GM12865 (cell line): ENCODE measurements at regions not wholly inside any gene's neighbourhood (a gene's known extent, or its start where the extent isn't known, plus 50 kb on each side); places are given as distances from the start of the nearest gene placed in this dataset.
"Not testable (repeated sequence)": the region's sequence is repeated elsewhere in the genome, so short reads cannot be mapped to it uniquely, and the experiment has no call there.

ENCODE experiments used
- DNase-seq: peaks from one replicate; pipeline ENCODE4 v3.0.0; 2010; ENCODE audit warnings: low read depth
- H3K4me3 ChIP-seq: 2 replicates; pipeline ENCODE4 v1.5.1; 2011; ENCODE audit warnings: mild to moderate bottlenecking, low read depth, low read length, control low read depth
- TF ChIP-seq, protein P1 (sequence below): IDR thresholded peaks from 2 replicates; pipeline ENCODE4 v1.5.1; 2011; ENCODE audit warnings: low read length, control low read depth, low read depth, inconsistent platforms; ENCODE audit not compliant: insufficient read depth; ENCODE audit errors: missing control alignments

DNA sequence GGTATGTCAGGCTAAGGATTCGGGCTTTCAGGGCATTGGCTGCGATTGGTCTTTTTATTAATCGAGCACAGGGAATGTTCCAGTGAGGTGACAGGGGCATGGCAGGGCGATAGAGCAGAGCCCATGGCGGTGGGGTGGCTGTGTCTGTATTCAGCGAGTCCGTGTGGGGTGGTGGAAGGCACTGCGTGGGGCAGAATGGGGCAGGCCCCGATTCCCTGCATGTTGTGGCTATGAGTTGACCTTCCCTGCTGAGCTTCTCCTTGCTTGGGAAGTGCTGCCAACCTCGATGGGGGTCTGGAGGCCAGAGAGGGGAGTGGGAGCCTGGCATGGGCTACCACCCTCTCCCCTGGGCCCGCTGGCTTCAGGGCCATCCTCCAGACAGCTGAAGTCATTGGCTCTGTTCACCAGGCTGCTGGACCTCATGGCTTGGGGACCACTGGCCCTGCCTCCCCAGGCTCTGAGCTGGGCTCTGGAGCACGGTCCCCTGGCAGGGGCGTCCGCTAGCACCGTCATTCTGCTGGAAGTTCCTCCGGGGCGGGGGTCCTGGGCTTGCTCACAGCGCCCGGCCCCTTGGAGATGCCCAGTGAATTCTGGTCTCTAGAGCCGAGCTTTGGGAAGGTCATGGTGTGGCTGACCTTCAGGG lies 92.1 kb downstream of the NPIPB11 start:
- TF ChIP-seq, protein P1, sequence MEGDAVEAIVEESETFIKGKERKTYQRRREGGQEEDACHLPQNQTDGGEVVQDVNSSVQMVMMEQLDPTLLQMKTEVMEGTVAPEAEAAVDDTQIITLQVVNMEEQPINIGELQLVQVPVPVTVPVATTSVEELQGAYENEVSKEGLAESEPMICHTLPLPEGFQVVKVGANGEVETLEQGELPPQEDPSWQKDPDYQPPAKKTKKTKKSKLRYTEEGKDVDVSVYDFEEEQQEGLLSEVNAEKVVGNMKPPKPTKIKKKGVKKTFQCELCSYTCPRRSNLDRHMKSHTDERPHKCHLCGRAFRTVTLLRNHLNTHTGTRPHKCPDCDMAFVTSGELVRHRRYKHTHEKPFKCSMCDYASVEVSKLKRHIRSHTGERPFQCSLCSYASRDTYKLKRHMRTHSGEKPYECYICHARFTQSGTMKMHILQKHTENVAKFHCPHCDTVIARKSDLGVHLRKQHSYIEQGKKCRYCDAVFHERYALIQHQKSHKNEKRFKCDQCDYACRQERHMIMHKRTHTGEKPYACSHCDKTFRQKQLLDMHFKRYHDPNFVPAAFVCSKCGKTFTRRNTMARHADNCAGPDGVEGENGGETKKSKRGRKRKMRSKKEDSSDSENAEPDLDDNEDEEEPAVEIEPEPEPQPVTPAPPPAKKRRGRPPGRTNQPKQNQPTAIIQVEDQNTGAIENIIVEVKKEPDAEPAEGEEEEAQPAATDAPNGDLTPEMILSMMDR, result no peak
- no peak overlapping the region for H3K4me3 ChIP-seq
- DNase-seq, result no peak

DNA sequence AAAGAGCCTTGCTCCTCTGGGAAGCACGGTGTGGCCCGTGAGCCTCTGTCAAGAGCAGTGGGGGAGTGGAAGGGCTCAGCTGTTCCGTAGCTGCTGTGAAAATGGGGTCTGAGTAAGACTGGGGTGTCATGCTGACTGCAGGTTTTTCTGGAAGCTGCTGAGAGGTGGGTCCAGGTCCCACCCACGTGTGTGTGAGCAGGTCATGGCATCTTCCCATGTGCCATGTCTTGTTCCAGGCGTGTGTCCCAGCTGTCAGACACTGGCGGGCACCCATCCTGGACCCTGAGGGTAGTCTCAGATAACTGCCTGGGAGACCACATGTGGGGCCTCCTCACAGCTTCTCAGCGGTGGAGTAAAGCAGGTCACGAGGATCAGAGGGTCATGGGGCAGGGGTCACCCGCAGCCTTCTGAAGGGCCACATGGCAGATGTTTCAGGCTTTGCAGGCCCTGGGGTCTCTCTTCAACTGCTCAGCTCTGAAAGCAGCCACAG lies 92.9 kb downstream of the NPIPB11 start:
- TF ChIP-seq, protein P1, result no peak
- H3K4me3 ChIP-seq, result no peak overlapping the region
- no peak for DNase-seq

DNA sequence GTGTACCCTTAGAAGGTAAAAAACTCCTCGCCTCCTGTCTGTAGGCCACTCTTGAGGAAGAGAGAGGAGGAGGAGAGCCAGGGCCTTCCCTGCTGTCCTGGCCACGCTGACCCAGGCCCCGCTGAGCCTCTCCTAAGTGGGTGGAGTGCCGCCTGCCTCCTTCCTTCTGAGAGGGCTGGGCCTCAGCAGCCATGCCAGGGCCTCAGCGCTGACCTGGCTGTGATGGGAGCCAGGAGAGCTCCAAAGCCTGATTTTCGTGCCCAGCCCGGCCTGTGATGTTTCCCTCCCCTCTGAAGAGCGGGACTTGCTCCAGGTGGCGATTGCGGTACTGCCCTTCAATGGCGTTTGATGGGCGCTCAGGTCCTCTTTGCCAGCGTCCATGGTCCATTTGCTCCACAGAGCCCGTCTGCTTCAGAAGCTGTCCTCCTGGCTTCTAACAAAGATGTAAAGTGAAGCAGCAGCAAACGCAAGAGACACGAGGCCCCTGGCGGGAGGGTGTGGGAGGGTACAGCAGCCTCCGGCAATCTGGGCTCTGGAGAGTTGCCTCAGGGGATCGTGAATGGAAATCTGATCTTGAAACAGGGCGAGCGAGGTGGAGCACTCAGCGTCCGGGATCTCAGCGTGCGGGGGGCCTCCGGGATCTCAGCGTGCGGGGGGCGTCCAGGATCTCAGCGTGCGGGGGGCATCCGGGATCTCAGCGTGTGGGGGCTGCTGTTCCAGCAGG lies 93.5 kb downstream of the NPIPB11 start:
- DNase-seq, result no peak
- H3K4me3 ChIP-seq, result no peak overlapping the region
- TF ChIP-seq, protein P1, result no peak

DNA sequence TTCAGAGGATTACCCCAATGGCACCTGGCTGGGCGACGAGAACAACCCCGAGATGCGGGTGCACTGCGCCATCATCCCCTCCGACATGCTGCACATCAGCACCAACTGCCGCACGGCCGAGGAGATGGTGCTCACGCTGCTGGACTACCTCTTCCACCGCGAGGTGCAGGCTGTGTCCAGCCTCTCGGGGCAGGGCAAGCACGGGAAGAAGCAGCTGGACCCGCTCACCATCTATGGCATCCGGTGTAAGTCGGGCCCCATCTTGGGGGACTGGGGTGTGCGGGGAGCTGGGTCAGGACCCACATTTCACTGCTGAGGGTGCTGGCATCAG lies 94.2 kb downstream of the NPIPB11 start:
- not testable (repeated sequence) for H3K4me3 ChIP-seq, DNase-seq

DNA sequence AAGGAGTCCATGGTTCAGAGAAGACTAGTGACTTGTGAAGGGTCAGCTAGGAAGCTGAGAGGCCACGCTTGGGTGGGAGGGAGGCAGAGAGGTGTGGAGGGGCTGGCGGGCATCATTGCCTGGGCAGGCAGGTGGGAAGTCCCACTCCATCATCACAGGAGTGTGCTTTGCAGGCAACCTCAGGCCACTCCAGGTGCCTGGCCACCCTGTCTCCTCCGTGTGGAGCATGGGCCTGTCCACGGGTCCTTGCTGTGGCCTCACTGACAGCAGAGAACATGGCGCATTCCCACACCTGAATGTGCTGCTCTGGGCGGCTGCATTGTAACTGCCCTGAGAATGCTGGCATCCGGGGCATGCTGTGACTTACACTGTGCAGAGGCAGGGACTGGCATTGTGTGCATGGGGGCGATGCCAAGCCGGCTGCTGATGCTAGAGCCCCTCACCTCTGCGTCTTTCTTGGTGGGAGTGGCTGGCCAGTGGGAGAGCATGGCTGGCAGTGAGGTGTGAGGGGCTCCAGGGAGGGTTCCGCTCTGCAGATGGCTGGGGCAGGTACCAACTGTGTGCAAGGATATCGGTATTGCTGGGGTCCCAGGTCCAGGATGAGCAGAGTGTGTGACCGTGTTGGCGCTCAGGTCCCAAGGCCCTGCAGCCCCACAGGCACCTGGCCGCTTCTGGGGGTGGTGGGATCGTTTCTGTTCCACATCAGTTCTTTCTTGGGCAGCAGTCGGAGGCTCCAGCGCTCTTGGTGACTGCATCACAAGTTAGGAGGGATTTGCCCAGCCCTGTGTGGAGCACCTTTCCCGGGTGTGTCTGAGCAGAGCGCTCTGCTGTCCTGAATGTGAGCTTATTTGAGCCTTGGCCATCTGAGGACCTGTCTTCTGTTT lies 94.8 kb downstream of the NPIPB11 start:
- DNase-seq, result no peak
- no peak overlapping the region for H3K4me3 ChIP-seq
- TF ChIP-seq, protein P1, result no peak

DNA sequence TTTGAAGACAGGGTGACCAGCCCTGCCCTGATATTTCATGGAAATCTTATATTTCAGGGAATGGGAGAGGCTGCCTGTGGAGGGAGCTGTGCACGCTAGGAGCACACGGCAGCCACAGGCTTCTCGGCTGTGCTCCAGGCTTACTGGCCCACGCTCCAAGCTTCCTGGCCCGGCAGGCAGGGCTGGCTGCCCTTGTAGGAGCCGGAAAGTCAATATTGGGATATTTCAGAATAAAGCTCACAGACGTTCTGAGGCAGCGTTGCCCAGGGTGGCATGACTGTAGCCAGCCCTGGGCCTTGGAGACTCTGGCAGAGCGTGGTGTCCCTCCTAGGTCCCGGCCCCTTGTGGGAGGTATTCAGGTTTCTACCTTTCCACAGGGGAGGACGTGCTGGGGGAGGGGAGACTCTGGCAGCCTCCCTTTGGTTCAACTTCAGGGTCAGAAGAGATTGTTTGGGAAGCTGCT lies 95.6 kb downstream of the NPIPB11 start:
- no peak for DNase-seq
- no peak overlapping the region for H3K4me3 ChIP-seq
- TF ChIP-seq, protein P1, result no peak

DNA sequence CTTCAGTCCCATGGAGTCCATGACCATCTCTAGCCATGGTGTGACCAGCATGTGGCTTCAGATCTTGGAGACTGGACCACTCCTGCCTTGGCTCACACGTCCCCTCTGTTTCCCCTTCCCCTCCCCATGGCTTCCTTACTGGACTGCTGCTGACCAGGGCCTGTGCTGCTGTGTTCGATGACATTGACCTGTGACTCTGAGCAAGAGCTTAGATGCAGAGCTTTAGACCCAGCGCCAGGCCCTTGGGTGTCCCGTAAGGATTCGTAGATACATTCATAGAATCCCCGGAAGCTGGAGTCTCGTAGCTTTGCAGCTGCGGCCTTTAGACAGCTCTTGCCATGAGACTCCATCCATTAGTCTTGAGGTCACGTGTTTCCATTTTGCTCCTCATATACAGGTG lies 96.3 kb downstream of the NPIPB11 start:
- not testable (repeated sequence) for H3K4me3 ChIP-seq, DNase-seq

DNA sequence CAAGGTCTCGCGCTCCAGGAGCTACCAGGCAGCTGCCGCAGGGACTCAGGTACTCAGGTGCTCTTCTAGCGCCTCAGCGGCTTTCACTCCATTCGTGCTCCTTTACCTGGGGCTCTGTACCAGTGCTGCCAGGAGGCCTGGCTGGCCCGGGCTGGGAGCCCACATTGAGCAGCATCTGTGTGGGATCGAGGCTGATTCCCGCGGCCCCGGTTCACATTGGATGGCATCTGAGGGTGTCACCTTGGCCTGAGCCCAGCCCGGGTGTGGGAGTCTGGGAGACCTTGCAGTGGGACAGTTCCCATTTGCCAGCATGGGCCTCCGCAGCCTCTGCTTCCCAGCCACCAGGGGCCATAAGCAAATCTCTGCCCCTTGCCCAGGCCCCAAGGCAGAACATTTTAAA lies 96.9 kb downstream of the NPIPB11 start:
- not testable (repeated sequence) for DNase-seq, H3K4me3 ChIP-seq
